Transverse colon (tissue), 4 donors: ENCODE measurements at regions not wholly inside any gene's neighbourhood (a gene's known extent, or its start where the extent isn't known, plus 50 kb on each side); places are given as distances from the start of the nearest gene placed in this dataset.

Experiments
- CTCF ChIP-seq, 5 experiments: fragments of 200-600 bp in 3 of 5; fragments of 450-650 bp in 2 of 5; sonication (generic) in 3 of 5; IDR thresholded peaks; 1 replicate in 2 of 5; 2 replicates in 3 of 5; pipeline ENCODE4 v1.5.1; 2016 to 2017; ENCODE audit warnings: antibody characterized with exemption in 5 of 5, inconsistent platforms in 3 of 5, mild to moderate bottlenecking in 2 of 5, moderate library complexity in 1 of 5
- EP300 ChIP-seq: sonication (generic); formaldehyde crosslinking; IDR thresholded peaks from one replicate; pipeline ENCODE4 v1.6.1; 2017; ENCODE audit warnings: antibody characterized with exemption, low read depth
- POLR2A ChIP-seq: fragments of 450-650 bp; IDR thresholded peaks from one replicate; pipeline ENCODE4 v1.6.1; 2016; ENCODE audit warnings: antibody characterized with exemption, mild to moderate bottlenecking, moderate library complexity
- POLR2AphosphoS5 ChIP-seq, 3 donors: sonication (generic); formaldehyde crosslinking; IDR thresholded peaks; one replicate each; pipeline ENCODE4 v1.6.1; 2016; ENCODE audit warnings: antibody characterized with exemption in 3 of 3

- TF ChIP-seq CTCF (IDR thresholded peaks at IDR 0.05) (no peak), POLR2A (no peak), EP300 (no peak), POLR2AphosphoS5 (IDR thresholded peaks at IDR 0.05) (no peak)
Observed at GRCh38 chr9:73896061-73896460, 601.1 kb upstream of the RORB start.
